Inferior parietal cortex (tissue), 1 donor: ENCODE measurements at regions not wholly inside any gene's neighbourhood (a gene's known extent, or its start where the extent isn't known, plus 50 kb on each side); places are given as distances from the start of the nearest gene placed in this dataset.

Experiments used
- DNase-seq: peaks from one replicate; pipeline ENCODE4 v3.0.0-alpha.2; 2016; ENCODE audit errors: extremely low spot score

- no peak for DNase-seq
These were observed 426.1 kb downstream of the PABPC4L start for GRCh38 chr4:133775469-133775868.

DNA sequence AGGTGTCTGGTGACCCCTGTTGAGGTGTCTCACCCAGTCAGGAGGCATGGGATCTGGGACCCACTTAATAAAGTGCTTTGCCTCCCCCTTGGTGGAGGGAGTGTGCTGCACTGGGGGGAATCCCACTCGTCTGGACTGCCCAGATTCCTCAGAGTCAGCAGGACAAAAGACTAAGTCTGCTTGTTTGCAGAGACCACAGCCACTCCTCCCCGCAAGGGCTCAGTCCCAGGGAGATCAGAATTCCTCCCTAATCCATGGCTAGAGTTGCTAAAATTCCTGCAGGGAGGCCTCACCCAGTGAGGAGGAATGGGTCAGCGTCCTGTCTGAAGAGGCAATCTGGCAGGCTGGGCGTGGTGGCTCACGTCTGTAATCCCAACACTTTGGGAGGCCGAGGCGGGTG lies 442.2 kb downstream of the PABPC4L start:
- DNase-seq = no peak

GRCh38 chr4:133741766-133742165 lies 459.8 kb downstream of the PABPC4L start:
- DNase-seq = no peak

GRCh38 chr4:133720001-133720400 lies 481.6 kb downstream of the PABPC4L start:
- no peak for DNase-seq

DNA sequence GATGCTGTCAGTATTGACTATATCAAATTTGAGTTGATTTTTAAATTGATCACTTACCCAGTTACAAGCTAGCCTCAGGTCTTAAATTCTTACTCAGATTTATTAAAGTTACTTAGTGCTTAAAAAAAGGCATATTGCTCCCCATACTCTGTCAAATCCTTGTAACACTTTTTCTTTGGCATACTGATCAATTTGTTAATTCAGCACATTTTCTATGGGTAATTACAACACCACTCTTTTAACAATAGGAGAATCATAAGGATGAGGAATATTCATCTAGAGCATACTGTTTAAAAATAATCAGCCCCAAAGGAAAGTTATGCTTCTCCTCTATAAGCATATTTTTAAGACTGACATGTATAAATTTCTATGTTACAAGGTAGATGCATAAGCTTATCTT lies 482.5 kb downstream of the PABPC4L start:
- DNase-seq = no peak

GRCh38 chr4:133714211-133714610 lies 487.4 kb downstream of the PABPC4L start:
- DNase-seq = no peak

- no peak for DNase-seq
These were observed 488.2 kb downstream of the PABPC4L start for GRCh38 chr4:133713340-133713739.

DNA sequence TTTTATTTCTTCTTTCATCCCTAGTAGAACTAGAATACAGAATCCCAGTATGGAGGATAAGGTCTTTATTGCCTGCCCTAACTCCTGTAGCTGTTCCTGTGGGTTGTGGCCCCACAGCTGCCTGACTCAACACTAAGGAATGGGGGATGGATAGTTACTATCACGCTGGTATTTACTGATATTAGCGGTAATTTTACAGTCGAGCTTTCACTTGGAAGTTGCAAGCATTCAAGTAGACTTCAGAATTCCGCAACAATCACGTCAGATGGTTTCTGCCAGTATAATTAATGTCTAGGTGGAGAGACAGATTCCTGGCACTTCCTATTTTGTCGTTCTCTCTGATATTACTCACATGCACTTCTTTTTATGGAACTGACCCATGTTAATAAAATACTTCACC lies 489.8 kb downstream of the PABPC4L start:
- DNase-seq = no peak

GRCh38 chr4:133694416-133694815 lies 507.2 kb downstream of the PABPC4L start:
- no peak for DNase-seq

DNA sequence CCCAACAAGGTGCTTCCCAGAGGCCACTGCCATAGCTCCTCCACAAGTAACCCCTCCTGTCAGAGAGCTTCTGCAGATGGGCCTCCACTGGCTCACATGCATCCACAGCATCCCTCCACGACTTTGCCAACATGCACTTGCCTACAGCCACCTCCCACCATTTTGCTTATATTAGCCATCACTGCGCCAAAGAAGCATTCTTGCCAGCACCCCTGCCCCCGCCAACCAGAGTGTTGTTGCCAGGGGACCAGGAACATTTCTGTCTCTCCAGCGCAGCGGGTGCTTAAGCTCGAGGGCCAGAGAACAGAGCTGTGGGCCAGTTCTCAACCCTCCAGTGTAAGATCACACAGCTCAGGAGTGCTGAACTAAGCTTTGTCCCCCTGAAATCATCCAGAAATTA lies 517.6 kb downstream of the PABPC4L start:
- no peak for DNase-seq

- DNase-seq = no peak
These were observed 519.2 kb downstream of the PCDH10 start for GRCh38 chr4:133668061-133668851.

DNA sequence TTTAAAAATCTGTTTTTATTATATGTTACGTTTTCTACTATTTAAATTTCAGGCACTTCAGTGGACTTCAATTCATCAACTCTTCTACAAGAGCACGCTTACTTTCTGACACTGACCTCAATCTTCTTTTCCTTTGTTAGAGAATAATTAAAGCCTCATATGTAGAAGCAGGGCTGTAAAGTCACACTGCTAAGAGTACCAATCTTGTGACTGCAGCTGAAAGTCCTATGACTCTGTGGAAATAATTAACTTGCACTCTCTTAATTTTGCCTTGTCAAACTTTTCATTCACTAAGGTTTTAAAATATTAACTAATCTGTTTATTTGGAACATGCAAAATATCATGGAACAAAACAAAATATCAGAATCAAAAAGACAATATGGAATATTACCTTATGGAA lies 498.1 kb downstream of the PCDH10 start:
- DNase-seq = no peak

DNA sequence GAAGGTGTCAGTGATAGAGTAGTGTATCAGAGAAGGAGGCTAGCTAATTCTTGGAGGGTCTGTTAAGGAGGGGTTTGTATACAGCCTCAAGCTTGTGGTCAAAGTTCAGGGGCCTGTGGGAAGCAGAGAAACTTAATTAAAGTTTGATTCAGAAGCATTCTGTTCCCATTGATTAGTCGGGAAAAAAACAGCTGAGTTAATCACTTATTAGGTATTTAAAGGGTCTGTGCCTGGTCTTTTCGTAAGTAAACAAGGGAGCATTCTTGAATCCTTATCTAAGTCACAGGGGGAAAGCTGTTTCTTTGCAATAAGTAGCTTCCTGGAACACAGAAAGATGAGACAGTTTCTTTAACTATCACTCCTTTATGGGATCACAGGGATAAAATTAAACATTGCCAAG lies 492.1 kb downstream of the PCDH10 start:
- DNase-seq = no peak

DNA sequence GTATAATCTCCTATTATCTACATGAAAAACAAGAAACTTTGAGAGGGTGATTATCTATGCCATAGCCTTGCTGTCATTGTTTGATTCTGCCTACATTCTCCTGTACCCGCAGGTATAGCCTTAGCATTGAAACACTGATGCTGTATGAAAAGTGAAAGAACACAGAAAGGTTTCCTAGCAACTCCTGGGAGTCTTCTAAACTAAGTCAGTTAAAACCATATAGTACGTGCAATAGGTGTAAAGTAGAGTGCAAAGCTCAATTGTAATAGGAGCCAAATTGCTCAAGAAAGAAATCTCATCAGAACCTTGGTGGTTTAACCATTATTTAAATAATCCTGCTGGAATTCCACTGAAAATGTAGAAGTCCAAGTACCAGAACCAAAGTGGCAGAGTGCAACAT lies 489.7 kb downstream of the PCDH10 start:
- DNase-seq = no peak

GRCh38 chr4:133637161-133637560 lies 488.1 kb downstream of the PCDH10 start:
- no peak for DNase-seq

- DNase-seq = no peak
These were observed 475.6 kb downstream of the PCDH10 start for GRCh38 chr4:133624744-133625143.

DNA sequence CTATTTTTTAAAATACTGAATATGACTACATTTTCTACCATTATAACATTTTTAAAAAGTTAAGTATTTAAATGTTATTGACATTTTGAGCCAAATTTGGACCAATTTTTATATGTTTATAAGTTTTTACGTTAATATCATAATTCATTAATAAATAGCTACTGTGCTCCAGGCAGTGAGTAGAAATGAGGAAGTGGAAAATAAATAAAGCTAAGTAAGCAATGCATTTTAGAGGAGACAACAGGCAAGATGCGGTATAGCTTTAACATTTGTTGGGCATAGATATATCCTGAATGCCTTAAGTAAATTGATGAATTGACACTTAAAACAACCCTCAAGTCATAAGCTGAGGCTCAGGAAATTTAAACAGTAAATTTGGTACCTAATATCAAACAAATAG lies 474.8 kb downstream of the PCDH10 start:
- DNase-seq = no peak

DNA sequence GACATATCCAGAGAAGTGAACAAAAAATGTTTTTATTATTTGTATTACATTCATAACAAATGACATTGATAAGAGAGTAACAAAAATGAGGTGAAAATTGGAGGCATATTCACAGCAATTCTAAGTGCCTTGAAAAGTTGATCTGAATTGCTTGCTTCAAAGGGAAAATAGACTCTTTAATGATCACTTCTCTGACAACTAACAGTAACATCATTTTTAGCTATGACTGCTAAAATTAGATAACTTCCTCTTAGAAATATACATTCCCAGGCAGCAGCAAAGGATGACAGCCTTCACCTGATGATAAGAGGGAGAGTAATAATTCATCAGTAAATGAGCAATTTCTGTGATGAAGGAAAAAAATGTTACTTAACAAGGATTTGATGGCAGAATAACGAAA lies 472.5 kb downstream of the PCDH10 start:
- no peak for DNase-seq

- no peak for DNase-seq
These were observed 471.5 kb downstream of the PCDH10 start for GRCh38 chr4:133620555-133620954.

DNA sequence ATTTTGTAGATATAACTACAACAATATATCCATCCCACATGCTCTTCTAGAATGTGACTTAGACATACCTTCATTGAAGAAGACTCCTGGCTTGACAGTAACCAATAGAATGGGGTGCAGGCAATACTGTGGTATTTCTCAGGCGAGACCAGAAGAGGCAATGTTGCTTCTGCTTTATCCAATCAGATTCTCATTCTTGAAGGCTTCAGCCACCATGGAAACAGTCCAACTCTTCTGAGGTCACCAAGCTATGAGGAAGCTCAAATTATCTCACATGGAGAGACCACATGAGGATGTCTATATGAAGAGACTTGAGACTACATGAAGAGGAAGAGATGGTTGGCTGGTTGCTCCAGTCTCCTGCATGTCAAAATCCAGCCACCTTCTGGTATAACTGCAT lies 469.9 kb downstream of the PCDH10 start:
- no peak for DNase-seq

DNA sequence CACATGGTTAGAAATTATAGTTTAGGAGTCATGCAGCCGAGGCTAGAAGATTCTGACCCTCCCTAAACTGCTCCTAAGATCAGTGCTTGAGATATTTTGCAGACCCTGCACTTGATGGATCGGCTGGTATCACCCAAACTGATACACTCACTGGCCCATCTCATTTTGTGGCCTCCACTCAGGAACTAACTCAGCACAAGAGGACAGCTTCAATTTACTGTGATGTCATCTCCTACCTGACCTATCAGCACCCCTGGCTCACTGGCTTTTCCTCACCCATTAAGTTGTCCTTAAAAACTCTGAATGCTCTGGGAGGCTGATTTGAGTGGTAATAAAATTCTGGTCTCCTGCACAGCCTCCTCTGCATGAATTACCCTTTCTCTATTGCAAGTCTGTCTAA lies 450.9 kb downstream of the PCDH10 start:
- no peak for DNase-seq

DNA sequence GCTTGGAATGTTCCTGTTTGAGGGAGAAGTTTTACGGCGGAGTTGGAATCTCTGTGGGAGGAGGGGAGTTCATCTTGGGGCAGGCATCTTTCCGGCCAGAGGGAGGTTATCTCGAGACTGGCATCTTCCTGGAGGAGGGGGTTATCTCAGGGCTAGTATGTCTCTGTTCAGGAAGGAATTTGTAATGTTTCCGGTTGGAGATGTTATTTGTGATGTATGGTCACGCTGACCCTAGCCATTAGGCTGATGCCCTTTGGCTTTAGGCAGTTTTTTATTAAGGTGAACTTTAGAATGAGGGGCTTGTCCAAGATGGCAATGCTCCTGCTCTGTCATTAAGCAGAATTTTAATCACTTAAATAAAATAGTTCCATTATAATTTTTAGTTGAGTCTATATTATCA lies 449.7 kb downstream of the PCDH10 start:
- DNase-seq = no peak

DNA sequence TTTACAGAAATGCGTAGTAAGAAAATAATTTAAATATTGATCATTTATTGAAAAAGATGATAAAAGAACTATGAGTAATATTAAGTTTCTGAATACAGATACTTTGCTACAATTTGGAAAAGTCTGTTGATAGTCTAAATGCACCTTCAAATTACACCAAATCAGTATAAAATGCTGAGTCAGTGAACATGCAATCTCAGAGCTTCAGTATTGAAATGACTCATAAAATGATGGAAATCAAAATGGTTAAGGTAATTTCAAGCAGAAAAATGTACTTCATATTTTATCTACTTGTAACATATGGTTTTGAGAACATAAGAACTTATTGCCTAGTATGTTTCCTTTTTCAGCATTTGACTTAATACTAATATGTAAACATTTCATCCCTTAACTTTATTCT lies 448.2 kb downstream of the PCDH10 start:
- DNase-seq = no peak

DNA sequence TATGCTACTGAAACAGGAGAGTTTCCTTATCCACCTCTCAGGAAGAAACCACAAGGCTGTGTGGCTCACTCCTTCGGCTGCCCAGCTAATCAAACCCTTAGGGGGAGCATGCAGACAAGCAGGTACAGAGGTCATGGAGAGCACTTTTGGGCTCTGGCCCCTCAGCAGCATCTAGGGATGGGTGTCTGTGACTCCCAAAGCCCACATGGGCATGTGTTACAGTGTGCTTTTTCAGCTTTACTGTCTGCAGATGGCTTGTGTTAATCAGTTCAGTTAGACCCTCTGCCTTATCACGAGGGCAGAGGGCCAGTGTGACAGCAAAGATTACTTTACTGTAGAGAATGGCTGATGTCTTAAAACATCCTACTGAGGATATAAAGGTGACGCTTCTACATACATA lies 447.4 kb downstream of the PCDH10 start:
- DNase-seq = no peak
